CD1c-positive myeloid dendritic cell (primary cell): ENCODE measurements at regions not wholly inside any gene's neighbourhood (a gene's known extent, or its start where the extent isn't known, plus 50 kb on each side); places are given as distances from the start of the nearest gene placed in this dataset.
A peak's percentile ranks its signal among the peaks of the same experiment; 100 is the strongest.

Experiments
- DNase-seq: peaks from one replicate; pipeline ENCODE4 v3.0.0-alpha.2; 2016; ENCODE audit errors: extremely low spot score

GRCh38 chr15:93205413-93205812, 116.4 kb upstream of the RGMA start:
- no peak for DNase-seq

GRCh38 chr15:93203036-93203435, 114.0 kb upstream of the RGMA start:
- no peak for DNase-seq

- no peak for DNase-seq
These were observed 113.4 kb upstream of the RGMA start for GRCh38 chr15:93202405-93202804.

GRCh38 chr15:93201940-93202339, 112.9 kb upstream of the RGMA start:
- no peak for DNase-seq

- no peak for DNase-seq
These were observed 111.8 kb upstream of the RGMA start for GRCh38 chr15:93200837-93201226.

GRCh38 chr15:93200081-93200836, 111.2 kb upstream of the RGMA start:
- no peak for DNase-seq

- DNase-seq, result no peak
These were observed 107.2 kb upstream of the RGMA start for GRCh38 chr15:93196135-93196670.

GRCh38 chr15:93195109-93195508, 106.1 kb upstream of the RGMA start:
- peak; percentile 16 for DNase-seq

- no peak for DNase-seq
These were observed 101.2 kb upstream of the RGMA start for GRCh38 chr15:93190238-93190637.

GRCh38 chr15:93189561-93189960, 100.5 kb upstream of the RGMA start:
- DNase-seq, result no peak

GRCh38 chr15:93188236-93188635, 99.2 kb upstream of the RGMA start:
- DNase-seq, result no peak

- no peak for DNase-seq
These were observed 96.8 kb upstream of the RGMA start for GRCh38 chr15:93185796-93186195.

GRCh38 chr15:93182703-93183205, 93.7 kb upstream of the RGMA start:
- DNase-seq, result no peak

GRCh38 chr15:93180656-93181055, 91.6 kb upstream of the RGMA start:
- DNase-seq, result no peak

GRCh38 chr15:93180128-93180527, 91.1 kb upstream of the RGMA start:
- DNase-seq, result no peak

- no peak for DNase-seq
These were observed 90.7 kb upstream of the RGMA start for GRCh38 chr15:93179700-93180102.

- DNase-seq, result peak; percentile 93
These were observed 90.1 kb upstream of the RGMA start for GRCh38 chr15:93179072-93179471.

- no peak for DNase-seq
These were observed 89.4 kb upstream of the RGMA start for GRCh38 chr15:93178371-93178770.

- DNase-seq, result no peak
These were observed 87.1 kb upstream of the RGMA start for GRCh38 chr15:93176065-93176464.

- DNase-seq, result no peak
These were observed 85.8 kb upstream of the RGMA start for GRCh38 chr15:93174836-93175235.

- no peak for DNase-seq
These were observed 84.4 kb upstream of the RGMA start for GRCh38 chr15:93173369-93173768.

- no peak for DNase-seq
These were observed 82.5 kb upstream of the RGMA start for GRCh38 chr15:93171476-93171875.

GRCh38 chr15:93170329-93170728, 81.3 kb upstream of the RGMA start:
- DNase-seq, result no peak

GRCh38 chr15:93168910-93169309, 79.9 kb upstream of the RGMA start:
- no peak for DNase-seq
